Breast epithelium (tissue), 3 donors: ENCODE measurements at regions not wholly inside any gene's neighbourhood (a gene's known extent, or its start where the extent isn't known, plus 50 kb on each side); places are given as distances from the start of the nearest gene placed in this dataset.

Experiments
- CTCF ChIP-seq, 3 donors: fragments of 450-650 bp; IDR thresholded peaks; one replicate each; pipeline ENCODE4 v1.5.1; 2016 to 2017; ENCODE audit warnings: antibody characterized with exemption in 3 of 3, mild to moderate bottlenecking in 3 of 3, moderate library complexity in 3 of 3
- POLR2A ChIP-seq: fragments of 450-650 bp; IDR thresholded peaks from one replicate; pipeline ENCODE4 v1.6.1; 2016; ENCODE audit warnings: antibody characterized with exemption, mild to moderate bottlenecking, moderate library complexity

- TF ChIP-seq POLR2A (no peak), CTCF (IDR thresholded peaks at IDR 0.05) (no peak)
These were observed 466.8 kb upstream of the CAMK1G start for GRCh38 chr1:209116705-209117104.
